ENCODE measurements at regions not wholly inside any gene's neighbourhood (a gene's known extent, or its start where the extent isn't known, plus 50 kb on each side); places are given as distances from the start of the nearest gene placed in this dataset.
"Not testable (repeated sequence)": the region's sequence is repeated elsewhere in the genome, so short reads cannot be mapped to it uniquely, and the experiment has no call there.

DNA sequence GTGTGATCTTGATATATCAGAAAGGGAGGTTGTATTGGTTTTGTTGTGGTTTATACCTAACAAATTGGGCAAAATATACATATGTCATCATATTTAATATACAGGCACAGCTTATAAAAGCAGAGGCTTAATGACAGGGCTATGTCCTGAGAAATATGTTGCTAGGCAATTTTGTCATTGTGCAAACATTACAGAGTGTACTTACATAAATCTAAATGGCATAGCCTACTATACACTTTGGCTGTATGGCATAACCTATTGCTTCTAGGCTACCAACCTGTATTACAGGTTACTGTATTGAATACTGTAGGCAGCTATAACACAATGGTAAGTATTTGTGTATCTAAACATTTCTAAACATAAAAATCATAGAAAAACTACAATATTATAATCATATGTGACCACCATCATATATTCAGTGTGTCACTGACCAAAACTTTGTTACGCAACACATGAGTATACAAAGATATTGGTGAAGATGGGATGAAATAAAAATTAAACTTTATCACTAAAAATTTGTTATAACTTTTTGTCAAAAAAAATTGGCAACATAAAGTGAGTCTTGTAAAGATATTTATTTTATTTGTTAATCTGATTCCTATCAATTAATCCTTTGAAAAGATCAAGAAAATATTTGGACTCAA, 414.0 kb upstream of the HS3ST1 start:
- no peaks in the 10 kb centered on the region for H3K9me3 ChIP-seq (ENCODE audit: low read depth, low read length)
- no peaks in the 10 kb centered on the region for H3K36me3 ChIP-seq (ENCODE audit: insufficient read depth, low read length)
- no peak overlapping the region for H3K27ac ChIP-seq
- DNase-seq (ENCODE audit: low read depth, low spot score) = no peak
- TF ChIP-seq FOXP2 (optimal IDR thresholded peaks at IDR 0.05; ENCODE audit: control extremely low read depth, extremely low read length, insufficient read depth) = no peak
- TF ChIP-seq EZH2 (IDR thresholded peaks at IDR 0.05) = no peak
- TF ChIP-seq POLR2AphosphoS5 (IDR thresholded peaks at IDR 0.05; ENCODE audit: borderline replicate concordance, low read depth, low read length) = no peak
- H3K9ac ChIP-seq (ENCODE audit: insufficient read length) = no peak overlapping the region
- H3K4me3 ChIP-seq = no peak overlapping the region

DNA sequence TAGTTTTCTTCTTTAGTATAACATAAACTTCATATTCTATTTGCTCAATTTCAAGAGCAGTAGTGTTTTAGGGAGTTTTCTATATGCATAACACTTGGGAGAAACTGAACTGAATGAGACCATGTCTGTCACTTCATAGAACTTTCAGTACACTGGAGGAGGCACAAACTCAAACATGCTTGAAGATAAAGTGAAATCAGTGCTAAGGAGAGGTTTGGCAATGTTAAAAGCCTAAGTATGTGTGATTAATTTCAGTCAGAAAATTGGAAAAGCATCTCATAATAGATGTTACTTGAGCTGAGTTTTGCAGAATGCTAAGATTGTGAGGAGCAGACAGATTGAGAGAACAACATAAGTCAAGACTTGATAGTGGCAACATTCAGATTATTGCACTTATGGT, 411.2 kb upstream of the HS3ST1 start:
- no peak for DNase-seq (ENCODE audit: low read depth, low spot score)
- H3K36me3 ChIP-seq (ENCODE audit: insufficient read depth, low read length) = no peaks in the 10 kb centered on the region
- no peak overlapping the region for H3K9ac ChIP-seq (ENCODE audit: insufficient read length)
- no peak overlapping the region for H3K27ac ChIP-seq
- TF ChIP-seq POLR2AphosphoS5 (IDR thresholded peaks at IDR 0.05; ENCODE audit: borderline replicate concordance, low read depth, low read length) = no peak
- TF ChIP-seq EZH2 (IDR thresholded peaks at IDR 0.05) = no peak
- TF ChIP-seq FOXP2 (optimal IDR thresholded peaks at IDR 0.05; ENCODE audit: control extremely low read depth, extremely low read length, insufficient read depth) = no peak
- H3K4me3 ChIP-seq = no peak overlapping the region
- no peaks in the 10 kb centered on the region for H3K9me3 ChIP-seq (ENCODE audit: low read depth, low read length)

DNA sequence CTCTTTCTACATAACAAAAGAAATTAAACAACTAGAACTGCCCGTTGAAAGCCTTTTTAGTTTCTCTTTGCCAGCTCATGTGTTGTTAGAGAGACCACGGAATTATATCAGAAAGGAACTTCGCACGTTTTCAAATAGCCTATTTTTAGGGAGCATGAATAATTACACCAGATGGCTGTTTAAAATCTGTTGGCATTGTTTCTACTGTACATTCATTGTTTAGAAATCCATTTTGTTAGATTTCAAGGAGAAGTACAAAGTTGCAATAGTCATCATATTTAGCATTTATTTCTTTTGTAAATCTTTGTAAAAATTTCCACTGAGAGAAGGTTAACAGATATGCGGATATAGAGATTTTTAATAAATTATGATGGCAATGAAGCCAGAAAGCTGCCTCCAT, 403.0 kb upstream of the HS3ST1 start:
- Histone ChIP-seq H3K9me3 (ENCODE audit: low read depth, low read length) (no peaks in the 10 kb centered on the region), H3K27ac (no peak overlapping the region), H3K4me3 (no peak overlapping the region), H3K9ac (ENCODE audit: insufficient read length) (no peak overlapping the region), H3K36me3 (ENCODE audit: insufficient read depth, low read length) (no peaks in the 10 kb centered on the region)
- no peak for DNase-seq (ENCODE audit: low read depth, low spot score)
- TF ChIP-seq EZH2 (IDR thresholded peaks at IDR 0.05) = no peak
- no peak for TF ChIP-seq POLR2AphosphoS5 (IDR thresholded peaks at IDR 0.05; ENCODE audit: borderline replicate concordance, low read depth, low read length)
- no peak for TF ChIP-seq FOXP2 (optimal IDR thresholded peaks at IDR 0.05; ENCODE audit: control extremely low read depth, extremely low read length, insufficient read depth)

GRCh38 chr4:11824566-11824965, 395.9 kb upstream of the HS3ST1 start:
- TF ChIP-seq FOXP2 (optimal IDR thresholded peaks at IDR 0.05; ENCODE audit: control extremely low read depth, extremely low read length, insufficient read depth) = no peak
- no peak for TF ChIP-seq EZH2 (IDR thresholded peaks at IDR 0.05)
- no peak for TF ChIP-seq POLR2AphosphoS5 (IDR thresholded peaks at IDR 0.05; ENCODE audit: borderline replicate concordance, low read depth, low read length)
- Histone ChIP-seq H3K4me3 (no peak overlapping the region), H3K9me3 (ENCODE audit: low read depth, low read length) (no peaks in the 10 kb centered on the region), H3K27ac (no peak overlapping the region), H3K36me3 (ENCODE audit: insufficient read depth, low read length) (no peaks in the 10 kb centered on the region), H3K9ac (ENCODE audit: insufficient read length) (no peak overlapping the region)
- DNase-seq (ENCODE audit: low read depth, low spot score) = no peak

DNA sequence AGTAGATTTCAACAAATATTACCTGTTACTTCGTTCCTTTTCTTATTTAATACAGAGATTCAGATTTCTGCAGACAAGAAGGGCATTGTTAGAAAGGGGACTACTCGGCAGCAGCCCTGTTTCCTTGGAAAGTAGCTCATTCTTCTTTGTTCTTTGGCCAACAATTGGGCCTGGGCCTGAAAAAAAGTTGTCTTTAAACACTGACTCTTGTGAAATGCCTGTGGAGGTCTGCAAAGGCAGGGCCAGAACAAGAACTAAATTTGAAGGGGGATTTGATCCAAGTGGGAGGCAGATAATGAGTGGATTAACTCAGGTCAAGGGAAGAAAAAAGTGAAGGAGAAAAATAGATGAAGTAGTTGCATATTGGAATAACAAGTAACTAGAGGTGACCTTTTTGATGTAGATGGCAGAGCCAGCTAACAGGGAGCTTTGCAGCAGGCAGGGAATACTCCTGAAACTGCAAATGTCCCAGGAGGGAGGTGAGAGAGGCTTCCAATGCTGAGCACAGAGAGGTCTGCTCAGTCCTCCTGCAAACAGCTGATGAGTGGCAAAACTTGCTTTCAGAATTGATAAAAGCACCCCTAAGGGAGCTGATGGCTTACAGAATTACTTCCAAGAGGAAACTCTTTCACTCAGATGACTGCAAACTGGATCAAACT, 393.2 kb upstream of the HS3ST1 start:
- no peak for DNase-seq (ENCODE audit: low read depth, low spot score)
- Histone ChIP-seq H3K9me3 (ENCODE audit: low read depth, low read length) (no peaks in the 10 kb centered on the region), H3K36me3 (ENCODE audit: insufficient read depth, low read length) (no peaks in the 10 kb centered on the region), H3K27ac (no peak overlapping the region), H3K9ac (ENCODE audit: insufficient read length) (no peak overlapping the region), H3K4me3 (no peak overlapping the region)
- no peak for TF ChIP-seq EZH2 (IDR thresholded peaks at IDR 0.05)

- no peaks in the 10 kb centered on the region for H3K9me3 ChIP-seq (ENCODE audit: low read depth, low read length)
Observed at GRCh38 chr4:11817088-11817487, 388.4 kb upstream of the HS3ST1 start.

GRCh38 chr4:11814758-11815157, 386.1 kb upstream of the HS3ST1 start:
- H3K36me3 ChIP-seq (ENCODE audit: insufficient read depth, low read length) = no peaks in the 10 kb centered on the region
- peak; percentile 12 for DNase-seq (ENCODE audit: low read depth, low spot score)
- H3K4me3 ChIP-seq = no peak overlapping the region
- no peak overlapping the region for H3K9ac ChIP-seq (ENCODE audit: insufficient read length)
- H3K27ac ChIP-seq = no peak overlapping the region
- TF ChIP-seq POLR2AphosphoS5 (IDR thresholded peaks at IDR 0.05; ENCODE audit: borderline replicate concordance, low read depth, low read length) = no peak
- TF ChIP-seq FOXP2 (optimal IDR thresholded peaks at IDR 0.05; ENCODE audit: control extremely low read depth, extremely low read length, insufficient read depth) = no peak
- no peak for TF ChIP-seq EZH2 (IDR thresholded peaks at IDR 0.05)
- no peaks in the 10 kb centered on the region for H3K9me3 ChIP-seq (ENCODE audit: low read depth, low read length)

More at GRCh38 chr4:11817088-11817487, 388.4 kb upstream of the HS3ST1 start:
- Histone ChIP-seq H3K9ac (ENCODE audit: insufficient read length) (no peak overlapping the region), H3K27ac (no peak overlapping the region), H3K36me3 (ENCODE audit: insufficient read depth, low read length) (no peaks in the 10 kb centered on the region), H3K4me3 (no peak overlapping the region)
- no peak for DNase-seq (ENCODE audit: low read depth, low spot score)
- TF ChIP-seq EZH2 (IDR thresholded peaks at IDR 0.05) (no peak), POLR2AphosphoS5 (IDR thresholded peaks at IDR 0.05; ENCODE audit: borderline replicate concordance, low read depth, low read length) (no peak), FOXP2 (optimal IDR thresholded peaks at IDR 0.05; ENCODE audit: control extremely low read depth, extremely low read length, insufficient read depth) (no peak)

GRCh38 chr4:11813951-11814446, 385.3 kb upstream of the HS3ST1 start:
- Histone ChIP-seq H3K36me3 (ENCODE audit: insufficient read depth, low read length) (no peaks in the 10 kb centered on the region), H3K27ac (no peak overlapping the region), H3K9me3 (ENCODE audit: low read depth, low read length) (no peaks in the 10 kb centered on the region), H3K9ac (ENCODE audit: insufficient read length) (no peak overlapping the region), H3K4me3 (no peak overlapping the region)
- no peak for DNase-seq (ENCODE audit: low read depth, low spot score)
- TF ChIP-seq EZH2 (IDR thresholded peaks at IDR 0.05) (no peak), FOXP2 (optimal IDR thresholded peaks at IDR 0.05; ENCODE audit: control extremely low read depth, extremely low read length, insufficient read depth) (no peak), POLR2AphosphoS5 (IDR thresholded peaks at IDR 0.05; ENCODE audit: borderline replicate concordance, low read depth, low read length) (no peak)

DNA sequence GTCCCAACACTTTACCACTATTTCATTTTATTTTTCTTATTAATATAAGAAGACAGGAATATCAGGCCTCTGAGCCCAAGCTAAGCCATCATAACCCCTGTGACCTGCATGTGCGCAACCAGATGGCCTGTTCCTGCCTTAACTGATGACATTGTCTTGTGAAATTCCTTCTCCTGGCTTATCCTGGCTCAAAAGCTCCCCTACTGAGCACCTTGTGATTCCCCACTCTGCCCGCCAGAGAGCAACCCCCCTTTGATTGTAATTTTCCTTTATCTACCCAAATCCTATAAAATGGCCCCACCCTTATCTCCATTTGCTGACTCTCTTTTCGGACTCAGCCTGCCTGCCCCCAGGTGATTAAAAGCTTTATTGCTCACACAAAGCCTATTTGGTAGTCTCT, 382.8 kb upstream of the HS3ST1 start:
- H3K27ac ChIP-seq; H3K36me3 ChIP-seq (ENCODE audit: insufficient read depth, low read length); H3K4me3 ChIP-seq; H3K9me3 ChIP-seq (ENCODE audit: low read depth, low read length); H3K9ac ChIP-seq (ENCODE audit: insufficient read length); DNase-seq (ENCODE audit: low read depth, low spot score): not testable (repeated sequence)
